ENCODE measurements at regions not wholly inside any gene's neighbourhood (a gene's known extent, or its start where the extent isn't known, plus 50 kb on each side); places are given as distances from the start of the nearest gene placed in this dataset.
A peak's percentile ranks its signal among the peaks of the same experiment; 100 is the strongest.
"Not testable (repeated sequence)": the region's sequence is repeated elsewhere in the genome, so short reads cannot be mapped to it uniquely, and the experiment has no call there.

GRCh38 chr12:67455236-67455635, 186.1 kb downstream of the CAND1 start:
- DNase-seq (ENCODE audit: low spot score), result no peak

GRCh38 chr12:67456431-67456901, 187.3 kb downstream of the CAND1 start:
- DNase-seq (ENCODE audit: low spot score), result no peak

- DNase-seq (ENCODE audit: low spot score), result no peak
These were observed 188.0 kb downstream of the CAND1 start for GRCh38 chr12:67457136-67457535.

- no peak for DNase-seq (ENCODE audit: low spot score)
These were observed 188.9 kb downstream of the CAND1 start for GRCh38 chr12:67457778-67458665.

- DNase-seq (ENCODE audit: low spot score), result no peak
These were observed 189.4 kb upstream of the DYRK2 start for GRCh38 chr12:67459173-67459572.

- DNase-seq (ENCODE audit: low spot score), result no peak
These were observed 189.0 kb upstream of the DYRK2 start for GRCh38 chr12:67459578-67459977.

GRCh38 chr12:67460388-67460787, 188.2 kb upstream of the DYRK2 start:
- DNase-seq (ENCODE audit: low spot score), result no peak

GRCh38 chr12:67468549-67469245, 179.8 kb upstream of the DYRK2 start:
- no peak for DNase-seq (ENCODE audit: low spot score)

GRCh38 chr12:67469666-67470065, 178.9 kb upstream of the DYRK2 start:
- no peak for DNase-seq (ENCODE audit: low spot score)

GRCh38 chr12:67471810-67472209, 176.7 kb upstream of the DYRK2 start:
- DNase-seq (ENCODE audit: low spot score), result no peak

- no peak for DNase-seq (ENCODE audit: low spot score)
These were observed 176.0 kb upstream of the DYRK2 start for GRCh38 chr12:67472539-67472938.

- no peak for DNase-seq (ENCODE audit: low spot score)
These were observed 173.5 kb upstream of the DYRK2 start for GRCh38 chr12:67474934-67475620.

GRCh38 chr12:67475725-67476124, 172.8 kb upstream of the DYRK2 start:
- peak; percentile 39 for DNase-seq (ENCODE audit: low spot score)

GRCh38 chr12:67477681-67478265, 170.8 kb upstream of the DYRK2 start:
- DNase-seq (ENCODE audit: low spot score), result no peak

GRCh38 chr12:67482751-67483661, 165.5 kb upstream of the DYRK2 start:
- no peak for DNase-seq (ENCODE audit: low spot score)

GRCh38 chr12:67483871-67484554, 164.5 kb upstream of the DYRK2 start:
- no peak for DNase-seq (ENCODE audit: low spot score)

- DNase-seq (ENCODE audit: low spot score), result no peak
These were observed 163.6 kb upstream of the DYRK2 start for GRCh38 chr12:67484791-67485480.

- DNase-seq (ENCODE audit: low spot score), result no peak
These were observed 161.9 kb upstream of the DYRK2 start for GRCh38 chr12:67486671-67487070.

GRCh38 chr12:67488349-67488748, 160.2 kb upstream of the DYRK2 start:
- DNase-seq (ENCODE audit: low spot score), result not testable (repeated sequence)

- no peak for DNase-seq (ENCODE audit: low spot score)
These were observed 159.5 kb upstream of the DYRK2 start for GRCh38 chr12:67489007-67489406.

Measured in RKO (cell line).